DND-41 (cell line): ENCODE measurements at regions not wholly inside any gene's neighbourhood (a gene's known extent, or its start where the extent isn't known, plus 50 kb on each side); places are given as distances from the start of the nearest gene placed in this dataset.

Experiments used
- ATAC-seq: fragments of 200-7000 bp; cut with Tn5 transposase; 3 replicates; pipeline ENCODE4 v1.9.1; 2021; ENCODE audit warnings: low read depth; ENCODE audit not compliant: insufficient read depth
- DNase-seq: peaks from one replicate; pipeline ENCODE4 v3.0.0-alpha.2; 2020
- H2AFZ ChIP-seq: 2 replicates; pipeline ENCODE4 v1.6.0; 2012; ENCODE audit warnings: low read depth, low read length
- H3K27ac ChIP-seq: 2 replicates; pipeline ENCODE4 v1.5.1; 2012; ENCODE audit warnings: low read length, inconsistent platforms
- H3K27me3 ChIP-seq: fragments of 200-600 bp; sonication (generic); 2 replicates; pipeline ENCODE4 v1.6.0; 2012; ENCODE audit warnings: low read length, mild to moderate bottlenecking, inconsistent platforms; ENCODE audit not compliant: insufficient read depth, poor library complexity
- H3K36me3 ChIP-seq: 2 replicates; pipeline ENCODE4 v1.5.1; 2012; ENCODE audit warnings: low read length, inconsistent platforms; ENCODE audit not compliant: insufficient read depth
- H3K4me1 ChIP-seq: 2 replicates; pipeline ENCODE4 v1.5.1; 2012; ENCODE audit warnings: mild to moderate bottlenecking, low read length; ENCODE audit not compliant: insufficient read depth
- H3K4me2 ChIP-seq: 2 replicates; pipeline ENCODE4 v1.6.0; 2012; ENCODE audit warnings: mild to moderate bottlenecking, moderate library complexity, low read length, inconsistent platforms; ENCODE audit not compliant: insufficient read depth
- H3K4me3 ChIP-seq, 2 experiments: fragments of 200-600 bp in 1 of 2; shearing (Covaris generic) in 1 of 2; 2 replicates each; pipeline ENCODE4 v1.5.1; 2012 to 2016; ENCODE audit warnings: inconsistent platforms in 2 of 2, low read length in 2 of 2, mild to moderate bottlenecking in 2 of 2, low read depth in 1 of 2, moderate library complexity in 1 of 2
- H3K79me2 ChIP-seq: 2 replicates; pipeline ENCODE4 v1.6.0; 2012; ENCODE audit warnings: low read length, inconsistent platforms; ENCODE audit not compliant: insufficient read depth
- H3K9ac ChIP-seq: 2 replicates; pipeline ENCODE4 v1.6.0; 2012; ENCODE audit warnings: low read depth, mild to moderate bottlenecking, inconsistent platforms, low read length, moderate library complexity
- H3K9me3 ChIP-seq: 2 replicates; pipeline ENCODE4 v1.5.1; 2012; ENCODE audit warnings: low read length, moderate library complexity, mild to moderate bottlenecking, inconsistent platforms; ENCODE audit not compliant: insufficient read depth, severe bottlenecking
- H4K20me1 ChIP-seq: 2 replicates; pipeline ENCODE4 v1.6.0; 2012; ENCODE audit warnings: low read length; ENCODE audit not compliant: insufficient read depth
- EZH2 ChIP-seq: IDR thresholded peaks from 3 replicates; pipeline ENCODE4 v1.6.1; 2012; ENCODE audit warnings: borderline replicate concordance, low read depth, mild to moderate bottlenecking, moderate library complexity, low read length, inconsistent platforms; ENCODE audit not compliant: severe bottlenecking
- TF ChIP-seq, protein P1 (sequence below): IDR thresholded peaks from 2 replicates; pipeline ENCODE4 v1.5.1; 2012; ENCODE audit warnings: borderline replicate concordance, low read length, moderate library complexity, mild to moderate bottlenecking; ENCODE audit not compliant: poor library complexity, severe bottlenecking; ENCODE audit errors: extremely low read depth

DNA sequence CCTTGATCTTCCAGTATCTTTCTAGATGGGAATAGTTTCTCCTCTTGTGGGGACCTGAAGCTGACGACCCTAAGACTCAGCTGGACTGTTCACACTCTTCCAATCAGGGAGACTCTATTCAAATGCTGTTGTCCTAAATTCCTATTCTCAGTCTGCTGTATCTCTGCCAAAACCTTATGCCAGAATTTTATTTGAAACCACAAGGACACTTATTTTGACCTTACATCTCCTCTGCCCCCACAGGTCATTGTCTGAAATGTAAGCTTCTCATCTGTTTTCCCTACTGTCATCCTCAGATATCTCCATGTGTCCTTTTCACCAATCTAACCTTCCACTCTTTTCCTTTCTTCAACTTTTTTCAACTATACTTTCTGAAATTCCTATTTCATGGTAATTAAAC, 289.5 kb upstream of the SGK1 start:
- no peak for TF ChIP-seq EZH2
- TF ChIP-seq, protein P1, sequence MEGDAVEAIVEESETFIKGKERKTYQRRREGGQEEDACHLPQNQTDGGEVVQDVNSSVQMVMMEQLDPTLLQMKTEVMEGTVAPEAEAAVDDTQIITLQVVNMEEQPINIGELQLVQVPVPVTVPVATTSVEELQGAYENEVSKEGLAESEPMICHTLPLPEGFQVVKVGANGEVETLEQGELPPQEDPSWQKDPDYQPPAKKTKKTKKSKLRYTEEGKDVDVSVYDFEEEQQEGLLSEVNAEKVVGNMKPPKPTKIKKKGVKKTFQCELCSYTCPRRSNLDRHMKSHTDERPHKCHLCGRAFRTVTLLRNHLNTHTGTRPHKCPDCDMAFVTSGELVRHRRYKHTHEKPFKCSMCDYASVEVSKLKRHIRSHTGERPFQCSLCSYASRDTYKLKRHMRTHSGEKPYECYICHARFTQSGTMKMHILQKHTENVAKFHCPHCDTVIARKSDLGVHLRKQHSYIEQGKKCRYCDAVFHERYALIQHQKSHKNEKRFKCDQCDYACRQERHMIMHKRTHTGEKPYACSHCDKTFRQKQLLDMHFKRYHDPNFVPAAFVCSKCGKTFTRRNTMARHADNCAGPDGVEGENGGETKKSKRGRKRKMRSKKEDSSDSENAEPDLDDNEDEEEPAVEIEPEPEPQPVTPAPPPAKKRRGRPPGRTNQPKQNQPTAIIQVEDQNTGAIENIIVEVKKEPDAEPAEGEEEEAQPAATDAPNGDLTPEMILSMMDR: no peak
- H3K27ac ChIP-seq: no peak overlapping the region
- no peaks in the 10 kb centered on the region for H3K4me1 ChIP-seq
- no peak overlapping the region for H3K4me3 ChIP-seq
- H4K20me1 ChIP-seq: no peaks in the 10 kb centered on the region
- no peak overlapping the region for H3K4me2 ChIP-seq
- no peak overlapping the region for H2AFZ ChIP-seq
- no peaks in the 10 kb centered on the region for H3K9me3 ChIP-seq
- H3K79me2 ChIP-seq: no peaks in the 10 kb centered on the region
- no peak overlapping the region for H3K9ac ChIP-seq
- no peaks in the 10 kb centered on the region for H3K27me3 ChIP-seq
- ATAC-seq (no peak), DNase-seq (no peak)
- H3K36me3 ChIP-seq: no peaks in the 10 kb centered on the region

DNA sequence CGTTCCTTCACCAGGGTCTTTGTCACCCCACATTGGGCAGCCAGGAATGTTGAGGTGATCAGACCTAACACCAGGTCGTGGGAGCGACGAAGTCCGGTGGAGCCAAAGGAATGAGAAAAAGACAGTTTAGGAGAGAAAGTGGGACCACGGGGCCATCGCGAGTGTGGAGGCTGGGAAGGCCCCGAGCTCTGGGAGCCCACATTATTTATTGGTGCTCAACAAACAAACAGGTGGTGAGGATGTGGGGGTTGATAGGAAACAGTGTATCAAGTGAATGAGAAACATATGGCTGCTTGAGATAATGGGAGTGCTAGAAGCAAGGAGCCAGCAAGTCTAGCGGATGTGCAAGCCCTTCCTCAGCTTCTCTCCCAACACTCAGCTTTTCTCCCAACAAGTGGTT, 287.1 kb upstream of the SGK1 start:
- Histone ChIP-seq H3K4me3 (no peak overlapping the region), H3K79me2 (no peaks in the 10 kb centered on the region), H3K27ac (no peak overlapping the region), H3K4me2 (no peak overlapping the region), H3K9me3 (peaks cover 5% of the 10 kb centered on the region), H3K36me3 (no peaks in the 10 kb centered on the region), H3K27me3 (no peaks in the 10 kb centered on the region), H3K9ac (no peak overlapping the region), H4K20me1 (no peaks in the 10 kb centered on the region), H3K4me1 (no peaks in the 10 kb centered on the region), H2AFZ (no peak overlapping the region)
- DNase-seq (no peak), ATAC-seq (no peak)
- TF ChIP-seq, protein P1: no peak
- no peak for TF ChIP-seq EZH2

DNA sequence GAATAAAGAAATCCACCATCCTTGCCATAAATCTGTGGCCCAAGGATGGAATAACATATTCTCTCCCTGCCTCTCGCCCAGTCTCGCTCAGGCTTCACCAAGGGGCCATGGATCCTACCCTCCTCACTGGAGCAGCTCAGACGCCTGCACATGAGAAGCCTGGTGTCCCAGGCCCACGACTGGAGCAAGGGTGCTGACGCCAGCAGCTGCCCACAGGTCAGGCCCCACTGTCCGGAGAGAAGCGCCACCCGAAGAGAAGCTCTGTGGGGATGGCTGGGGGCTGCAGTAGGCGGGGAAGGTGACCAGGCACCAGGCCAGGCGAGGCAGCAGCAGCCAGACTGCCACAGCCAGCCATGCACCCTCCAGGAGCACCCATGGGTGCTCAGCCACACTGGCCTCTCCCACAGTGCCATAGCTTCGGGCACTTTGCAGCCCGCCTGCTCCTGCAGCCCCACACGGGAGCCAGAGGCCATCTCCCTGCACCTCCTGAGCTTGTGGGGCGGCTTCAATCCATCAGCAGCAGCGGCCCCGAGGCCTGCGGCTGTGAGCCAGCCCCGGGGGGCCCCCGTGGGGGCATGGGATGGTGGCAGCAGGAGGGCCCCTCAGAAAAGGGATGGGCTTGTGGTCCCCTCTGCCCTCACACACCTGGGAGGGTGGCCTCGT, 286.2 kb upstream of the SGK1 start:
- peaks cover 5% of the 10 kb centered on the region for H3K9me3 ChIP-seq
- H3K4me3 ChIP-seq: no peak overlapping the region
- H3K27me3 ChIP-seq: no peaks in the 10 kb centered on the region
- H3K79me2 ChIP-seq: no peaks in the 10 kb centered on the region
- no peak overlapping the region for H3K4me2 ChIP-seq
- H3K9ac ChIP-seq: no peak overlapping the region
- H3K4me1 ChIP-seq: no peaks in the 10 kb centered on the region
- DNase-seq (no peak), ATAC-seq (no peak)
- H3K27ac ChIP-seq: no peak overlapping the region
- no peaks in the 10 kb centered on the region for H3K36me3 ChIP-seq
- no peaks in the 10 kb centered on the region for H4K20me1 ChIP-seq
- no peak overlapping the region for H2AFZ ChIP-seq
- no peak for TF ChIP-seq EZH2
- TF ChIP-seq, protein P1: no peak

DNA sequence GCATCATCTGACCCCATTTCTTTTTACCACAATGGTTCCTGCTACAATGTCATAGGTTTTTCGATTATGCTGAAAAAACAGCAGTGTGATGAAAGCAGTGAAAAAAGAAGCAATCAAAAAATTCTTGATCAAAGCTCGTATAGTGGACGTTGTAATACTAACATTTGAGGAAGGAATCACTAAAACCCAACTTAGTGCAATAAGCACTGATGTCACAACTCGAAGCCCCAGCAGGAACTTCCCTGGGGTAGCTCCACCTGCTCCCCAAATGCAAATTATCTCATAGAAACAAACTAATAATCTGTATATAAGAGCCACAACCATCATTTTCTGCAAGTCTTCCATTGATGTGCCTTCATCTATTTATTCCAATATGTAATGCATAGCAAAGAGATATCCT, 285.6 kb upstream of the SGK1 start:
- Histone ChIP-seq H3K79me2 (no peaks in the 10 kb centered on the region), H2AFZ (no peak overlapping the region), H3K27me3 (no peaks in the 10 kb centered on the region), H4K20me1 (no peaks in the 10 kb centered on the region), H3K9ac (no peak overlapping the region), H3K4me2 (no peak overlapping the region), H3K36me3 (no peaks in the 10 kb centered on the region), H3K27ac (no peak overlapping the region), H3K4me3 (no peak overlapping the region), H3K4me1 (no peaks in the 10 kb centered on the region), H3K9me3 (peaks cover 5% of the 10 kb centered on the region)
- ATAC-seq (no peak), DNase-seq (no peak)
- TF ChIP-seq, protein P1: no peak
- no peak for TF ChIP-seq EZH2
